ENCODE measurements at regions not wholly inside any gene's neighbourhood (a gene's known extent, or its start where the extent isn't known, plus 50 kb on each side); places are given as distances from the start of the nearest gene placed in this dataset.
A peak's percentile ranks its signal among the peaks of the same experiment; 100 is the strongest.
"Not testable (repeated sequence)": the region's sequence is repeated elsewhere in the genome, so short reads cannot be mapped to it uniquely, and the experiment has no call there.

DNA sequence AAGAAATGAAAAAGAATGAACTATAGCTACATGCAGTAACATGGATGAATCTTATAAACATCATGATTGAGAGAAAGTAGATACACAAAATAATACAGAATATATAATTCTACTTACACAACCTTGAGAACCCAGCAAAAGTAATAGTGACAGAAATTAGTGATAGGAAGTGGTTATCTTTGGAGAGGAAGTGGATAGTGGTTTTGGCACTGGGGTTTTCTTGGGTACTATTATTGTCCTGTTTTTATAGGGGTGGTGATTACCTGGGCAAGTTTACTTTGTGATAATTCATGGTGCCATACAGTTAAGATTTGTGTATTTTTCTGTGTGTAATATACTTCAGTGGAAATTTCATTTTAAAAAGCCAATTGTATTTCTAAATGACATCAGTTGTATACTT, 352.7 kb downstream of the AEBP2 start:
- intact Hi-C loops (cut with DNase I): no loop called here
- no peak for ATAC-seq

GRCh38 chr12:19794116-19794515, 354.8 kb downstream of the AEBP2 start:
- DNase-seq (no peak), ATAC-seq (no peak)
- intact Hi-C loops (cut with DNase I): no loop called here

More for the DNA sequence above, 352.7 kb downstream of the AEBP2 start:
- no peak for DNase-seq

- ATAC-seq (no peak), DNase-seq (no peak)
- intact Hi-C loops (cut with DNase I): no loop called here
Observed at GRCh38 chr12:19799216-19799615, 359.9 kb downstream of the AEBP2 start.

DNA sequence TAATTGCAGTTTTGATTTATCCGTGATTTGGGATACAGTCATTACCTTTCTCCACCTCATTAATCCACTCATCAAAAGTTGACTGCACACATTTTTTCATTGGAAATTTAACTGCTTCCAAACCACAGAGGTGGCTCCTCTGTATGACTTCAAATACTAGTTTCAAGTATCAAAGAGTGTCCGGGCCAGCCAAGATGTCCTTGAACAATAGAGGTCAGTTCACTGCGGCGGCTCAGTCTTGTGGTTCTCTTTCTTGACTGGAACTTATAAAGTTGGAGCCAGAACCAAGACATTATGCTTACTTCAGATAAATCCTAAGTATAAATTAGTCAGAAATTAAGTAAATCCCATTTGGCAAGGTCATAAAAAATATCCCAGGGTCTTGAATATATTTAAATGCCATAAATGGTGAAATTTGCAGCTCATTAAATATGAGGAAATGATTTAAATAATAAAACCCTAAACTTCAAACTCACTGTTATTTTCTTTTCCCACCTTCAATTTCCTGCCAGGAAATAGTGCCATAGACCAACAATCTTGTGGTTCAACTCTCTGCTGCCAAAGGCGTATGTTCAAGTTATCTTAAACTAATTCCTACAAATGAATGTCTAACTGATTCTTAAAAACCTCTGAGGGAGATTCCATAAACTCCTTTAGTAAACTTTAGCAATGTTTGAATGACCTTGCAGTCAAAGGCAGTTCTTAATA, 360.8 kb downstream of the AEBP2 start:
- no peak for ATAC-seq
- DNase-seq: no peak
- intact Hi-C loops (cut with DNase I): no loop called here

DNA sequence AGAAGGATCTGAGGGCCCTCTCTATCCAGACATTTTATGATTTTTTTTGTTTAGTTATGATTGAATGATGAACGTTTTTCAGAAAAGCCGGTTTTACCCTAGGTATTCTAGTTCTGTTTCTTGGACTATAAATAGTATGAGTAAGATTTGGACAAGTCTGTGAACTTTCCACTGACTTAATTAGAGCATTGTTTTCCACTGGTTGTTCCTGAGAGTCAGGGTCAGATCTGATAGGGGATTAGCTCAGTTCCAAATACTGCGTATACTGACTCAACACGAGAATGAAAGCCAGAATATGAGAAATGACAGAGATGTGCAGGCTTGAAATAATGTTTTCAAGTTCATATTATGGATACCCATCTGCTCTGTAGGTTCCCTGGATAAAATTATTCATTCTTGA, 361.6 kb downstream of the AEBP2 start:
- ATAC-seq (peak; percentile 44 to 75), DNase-seq (no peak)
- intact Hi-C loops (cut with DNase I): no loop called here

DNA sequence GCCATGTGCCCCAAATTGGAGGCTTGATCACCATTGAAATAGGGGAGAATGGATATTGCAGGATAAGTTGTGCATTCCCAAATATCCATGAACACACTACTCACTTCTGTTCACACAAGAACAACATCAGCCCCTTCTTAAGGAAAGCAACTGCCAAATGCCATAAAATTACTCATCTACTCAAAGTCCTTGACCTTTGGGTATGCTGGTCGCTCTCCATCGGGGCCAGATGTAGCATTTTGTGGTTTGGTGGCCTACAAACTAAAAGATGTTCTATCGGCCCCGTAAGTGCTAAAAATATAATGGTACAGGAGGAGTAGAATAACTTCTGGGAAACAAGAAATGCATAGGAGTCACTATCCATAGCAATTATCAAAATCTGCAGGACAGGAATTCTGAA, 362.6 kb downstream of the AEBP2 start:
- DNase-seq: no peak
- intact Hi-C loops (cut with DNase I): no loop called here

DNA sequence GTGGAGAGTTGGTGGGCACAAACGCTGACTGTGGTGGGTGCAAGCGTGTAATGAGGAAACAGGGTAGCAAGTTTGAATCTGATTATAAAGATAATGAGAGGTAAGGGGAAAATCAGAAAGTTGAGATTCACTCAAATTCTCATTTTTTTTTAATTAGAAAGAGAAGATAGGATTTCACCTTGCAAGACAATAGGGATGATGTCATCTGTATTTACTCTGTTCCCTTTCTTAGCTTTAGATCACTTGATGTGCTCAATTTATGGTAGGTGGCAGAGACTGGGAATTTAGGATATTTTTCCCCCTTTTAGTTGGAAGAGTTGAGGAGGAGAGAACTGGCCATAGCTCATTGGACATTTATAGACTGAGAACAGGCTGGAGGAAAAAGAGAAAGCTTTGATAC, 363.6 kb downstream of the AEBP2 start:
- no peak for DNase-seq
- ATAC-seq: no peak
- intact Hi-C loops (cut with DNase I): no loop called here

More for the DNA sequence above, 362.6 kb downstream of the AEBP2 start:
- no peak for ATAC-seq

GRCh38 chr12:19804737-19805136, 365.4 kb downstream of the AEBP2 start:
- DNase-seq (no peak), ATAC-seq (no peak)
- intact Hi-C loops (cut with DNase I): no loop called here

- DNase-seq: no peak
- intact Hi-C loops (cut with DNase I): no loop called here
- ATAC-seq: no peak
Observed at GRCh38 chr12:19808371-19808770, 369.1 kb downstream of the AEBP2 start.

DNA sequence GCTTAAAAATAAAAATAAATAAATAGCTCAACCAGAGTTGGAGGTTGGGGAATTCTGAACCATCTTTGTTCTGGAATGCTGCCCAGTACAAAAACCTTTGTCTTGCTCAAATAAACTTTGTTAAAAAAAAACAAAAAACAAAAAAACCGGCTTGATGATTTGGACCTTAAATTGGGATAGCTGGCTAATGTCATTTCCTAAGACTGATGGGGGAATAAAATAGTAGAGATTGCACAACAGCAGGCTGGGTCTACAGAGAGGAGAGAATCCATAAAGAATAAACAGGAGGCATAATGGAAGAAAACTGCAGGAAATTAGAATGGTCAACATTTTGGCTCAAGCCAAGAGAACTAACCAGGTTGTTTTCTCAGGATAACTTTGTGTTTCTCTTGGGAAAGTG, 370.9 kb downstream of the AEBP2 start:
- no peak for DNase-seq
- no peak for ATAC-seq
- intact Hi-C loops (cut with DNase I): no loop called here

DNA sequence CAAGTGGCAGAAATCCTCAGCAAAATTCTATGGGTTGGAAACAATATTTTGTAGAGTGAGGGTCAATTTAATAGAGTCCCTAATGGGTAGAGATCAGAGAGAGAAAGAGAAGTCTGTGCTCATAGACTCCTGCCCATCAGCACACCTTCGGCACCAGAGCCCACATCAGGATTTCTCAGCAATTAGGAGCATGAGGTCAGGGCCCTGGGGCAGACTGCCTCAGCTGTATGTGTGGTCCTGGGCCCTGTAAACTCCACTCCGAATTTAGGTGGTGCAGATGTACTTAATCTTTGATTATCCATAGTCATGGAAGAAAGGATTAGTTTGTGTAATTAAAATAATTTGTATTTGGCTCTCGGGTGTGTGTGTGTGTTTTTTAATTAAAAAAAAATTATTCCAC, 372.6 kb downstream of the AEBP2 start:
- no peak for ATAC-seq
- intact Hi-C loops (cut with DNase I): no loop called here
- no peak for DNase-seq

GRCh38 chr12:19819231-19819630, 379.9 kb downstream of the AEBP2 start:
- DNase-seq (peak; percentile 55), ATAC-seq (peak; percentile 92 to 97)
- intact Hi-C loops (cut with DNase I): no loop called here

DNA sequence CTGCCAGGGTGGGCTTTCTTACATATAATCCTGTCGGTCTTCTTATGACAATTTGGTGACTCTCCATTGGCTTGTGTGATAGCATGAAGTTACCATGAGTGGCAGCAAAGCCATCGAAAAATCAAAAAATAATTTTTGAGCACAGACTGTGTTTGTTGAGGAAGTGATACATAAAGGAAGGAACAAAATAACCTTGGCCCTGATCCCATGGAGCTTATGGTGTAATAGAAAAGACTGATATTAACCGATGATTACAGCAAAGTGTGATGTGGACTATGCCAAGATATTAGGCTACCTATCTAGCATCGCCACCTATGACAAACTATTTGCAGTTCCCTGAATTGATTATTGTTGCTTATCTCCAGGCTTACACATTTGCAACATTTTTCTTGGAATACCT, 383.2 kb downstream of the AEBP2 start:
- ATAC-seq: no peak

DNA sequence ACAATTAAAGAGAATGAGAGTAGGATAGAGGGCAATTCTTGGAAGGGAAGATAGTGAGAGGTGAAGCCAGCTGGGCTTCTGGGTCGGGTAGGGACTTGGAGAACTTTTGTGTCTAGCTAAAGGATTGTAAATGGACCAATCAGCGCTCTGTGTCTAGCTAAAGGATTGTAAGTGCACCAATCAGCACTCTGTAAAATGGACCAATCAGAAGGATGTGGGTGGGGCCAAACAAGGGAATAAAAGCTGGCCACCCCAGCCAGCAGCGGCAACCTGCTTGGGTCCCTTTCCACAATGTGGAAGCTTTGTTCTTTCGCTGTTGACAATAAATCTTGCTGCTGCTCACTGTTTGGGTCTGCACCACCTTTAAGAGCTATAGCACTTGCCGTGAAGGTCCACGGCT, 384.0 kb downstream of the AEBP2 start:
- intact Hi-C loops (cut with DNase I); DNase-seq; ATAC-seq: not testable (repeated sequence)

More for the DNA sequence above, 383.2 kb downstream of the AEBP2 start:
- intact Hi-C loops (cut with DNase I): no loop called here
- no peak for DNase-seq

GRCh38 chr12:19826980-19827550, 387.8 kb downstream of the AEBP2 start:
- no peak for ATAC-seq
- no peak for DNase-seq
- intact Hi-C loops (cut with DNase I): no loop called here

GRCh38 chr12:19829100-19829853, 390.0 kb downstream of the AEBP2 start:
- no peak for ATAC-seq
- DNase-seq: no peak
- intact Hi-C loops (cut with DNase I): no loop called here

DNA sequence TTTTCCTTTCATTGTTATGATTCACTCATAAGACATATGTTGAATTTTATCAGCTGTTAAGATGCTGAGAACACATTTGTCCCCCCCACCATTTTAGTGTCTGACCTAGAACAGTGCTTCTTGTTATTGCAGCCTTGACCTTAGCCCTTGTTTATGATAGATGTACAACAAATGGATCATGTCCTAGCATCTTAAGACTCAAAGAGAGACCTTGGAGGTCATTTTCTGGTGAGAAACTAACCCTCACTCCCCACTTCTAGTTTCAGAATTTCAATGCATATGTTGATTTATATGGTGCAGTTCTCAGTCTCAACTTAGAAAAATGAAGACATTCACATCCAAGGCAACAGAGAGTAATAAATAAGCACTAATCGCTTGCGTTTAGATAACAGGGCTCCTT, 391.2 kb downstream of the AEBP2 start:
- ATAC-seq (no peak), DNase-seq (no peak)
- intact Hi-C loops (cut with DNase I): no loop called here

- no peak for DNase-seq
- ATAC-seq: peak; percentile 55 to 64
- intact Hi-C loops (cut with DNase I): no loop called here
Observed at GRCh38 chr12:19833775-19834501, 394.6 kb downstream of the AEBP2 start.

GRCh38 chr12:19834592-19834991, 395.3 kb downstream of the AEBP2 start:
- no peak for ATAC-seq
- intact Hi-C loops (cut with DNase I): no loop called here
- no peak for DNase-seq

- no peak for DNase-seq
- intact Hi-C loops (cut with DNase I): no loop called here
- ATAC-seq: no peak
Observed at GRCh38 chr12:19836056-19836455, 396.8 kb downstream of the AEBP2 start.

All from left cardiac atrium (tissue), 4 donors.